Kidney epithelial cell (primary cell): ENCODE measurements at regions not wholly inside any gene's neighbourhood (a gene's known extent, or its start where the extent isn't known, plus 50 kb on each side); places are given as distances from the start of the nearest gene placed in this dataset.

Source experiments
- DNase-seq: peaks from one replicate; pipeline ENCODE4 v3.0.0-alpha.2; 2010; ENCODE audit warnings: low read depth
- H3K27me3 ChIP-seq: 2 replicates; pipeline ENCODE4 v1.6.0; 2011; ENCODE audit warnings: low read length; ENCODE audit not compliant: control insufficient read depth, insufficient read depth
- H3K36me3 ChIP-seq: 2 replicates; pipeline ENCODE4 v1.5.1; 2011; ENCODE audit warnings: low read length; ENCODE audit not compliant: control insufficient read depth, insufficient read depth
- H3K4me3 ChIP-seq: 2 replicates; pipeline ENCODE4 v1.5.1; 2011; ENCODE audit warnings: low read depth, mild to moderate bottlenecking, control low read depth, low read length
- CTCF ChIP-seq: IDR thresholded peaks from 2 replicates; pipeline ENCODE4 v1.5.1; 2011; ENCODE audit warnings: mild to moderate bottlenecking, moderate library complexity, low read length, control low read depth, inconsistent platforms; ENCODE audit not compliant: insufficient read depth, poor library complexity, severe bottlenecking

DNA sequence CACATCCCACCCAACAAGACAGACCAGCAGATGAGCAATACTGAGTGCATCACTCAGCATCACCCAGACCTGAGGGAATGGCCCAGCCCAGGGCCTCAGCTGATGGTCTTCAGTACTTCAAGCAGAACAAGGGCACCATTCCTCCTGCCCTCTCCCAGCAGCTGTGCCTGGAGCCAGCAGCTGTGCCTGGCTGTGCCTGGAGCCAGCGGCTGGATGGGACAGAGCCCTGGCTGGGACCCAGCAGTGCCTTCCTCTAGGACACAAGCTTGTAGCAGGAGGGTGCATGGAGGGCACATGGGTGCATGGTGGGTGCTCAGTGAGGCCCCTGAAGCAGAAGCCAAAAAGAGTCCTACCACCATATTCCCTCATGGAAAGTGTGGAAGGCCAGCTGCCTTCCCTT, 583.8 kb downstream of the NPHP4 start:
- H3K36me3 ChIP-seq: no peaks in the 10 kb centered on the region
- DNase-seq: no peak
- TF ChIP-seq CTCF: no peak
- H3K27me3 ChIP-seq: no peaks in the 10 kb centered on the region
- no peak overlapping the region for H3K4me3 ChIP-seq

DNA sequence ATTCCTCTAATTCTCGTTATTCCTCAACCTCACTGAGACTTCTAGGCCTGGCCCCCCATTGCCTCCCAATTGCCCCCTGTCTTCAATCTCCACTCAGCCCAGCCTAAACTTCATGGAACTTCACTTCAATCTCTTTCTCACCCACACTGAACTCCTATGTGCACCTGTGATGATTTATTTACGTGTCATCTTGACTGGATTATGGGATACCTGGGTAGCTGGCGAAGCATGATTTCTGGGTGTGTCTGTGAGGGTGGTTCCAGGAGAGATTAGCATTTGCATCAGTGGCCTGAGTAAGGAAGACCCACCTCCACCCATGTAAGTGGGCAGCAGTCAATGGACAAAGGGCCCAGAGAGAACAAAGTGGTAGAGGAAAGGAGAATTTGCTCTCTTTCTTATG, 587.0 kb downstream of the NPHP4 start:
- Histone ChIP-seq H3K4me3 (no peak overlapping the region), H3K36me3 (no peaks in the 10 kb centered on the region), H3K27me3 (no peaks in the 10 kb centered on the region)
- no peak for DNase-seq
- no peak for TF ChIP-seq CTCF

DNA sequence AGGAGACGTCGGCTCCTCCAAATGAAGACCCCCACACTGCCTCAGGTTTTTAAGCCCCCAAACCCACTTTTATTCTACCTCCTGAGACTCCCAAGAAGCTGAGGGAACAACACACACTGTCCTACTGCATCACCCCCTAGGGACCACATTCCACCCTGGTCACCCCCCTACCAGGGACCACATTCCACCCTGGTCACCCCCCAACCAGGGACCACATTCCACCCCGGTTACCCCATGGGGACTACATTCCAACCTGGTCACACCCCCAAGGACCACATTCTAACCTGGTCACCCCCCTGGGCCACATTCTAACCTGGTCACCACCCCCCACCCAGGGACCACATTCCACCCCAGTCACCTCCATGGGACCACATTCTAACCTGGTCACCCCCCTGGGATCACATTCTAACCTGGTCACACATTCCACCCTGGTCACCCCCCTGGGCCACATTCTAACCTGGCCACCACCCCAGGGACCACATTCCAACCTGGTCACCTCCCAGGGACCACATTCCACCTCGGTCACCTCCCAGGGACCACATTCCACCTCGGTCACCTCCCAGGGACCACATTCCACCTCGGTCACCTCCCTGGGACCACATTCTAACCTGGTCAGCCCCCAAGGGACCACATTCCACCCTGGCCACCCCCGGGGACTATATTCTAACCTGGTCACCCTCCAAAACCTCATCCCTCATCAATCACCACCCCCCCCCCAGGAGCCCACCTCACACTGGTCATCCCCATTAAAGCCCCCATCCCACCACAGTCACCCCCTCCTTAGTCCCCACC, 587.6 kb downstream of the NPHP4 start:
- no peak for DNase-seq
- Histone ChIP-seq H3K4me3 (no peak overlapping the region), H3K27me3 (no peaks in the 10 kb centered on the region), H3K36me3 (no peaks in the 10 kb centered on the region)
- TF ChIP-seq CTCF: no peak

GRCh38 chr1:5403935-5404334, 588.3 kb downstream of the NPHP4 start:
- DNase-seq: no peak
- no peak for TF ChIP-seq CTCF
- H3K4me3 ChIP-seq: no peak overlapping the region
- H3K36me3 ChIP-seq: no peaks in the 10 kb centered on the region
- no peaks in the 10 kb centered on the region for H3K27me3 ChIP-seq

DNA sequence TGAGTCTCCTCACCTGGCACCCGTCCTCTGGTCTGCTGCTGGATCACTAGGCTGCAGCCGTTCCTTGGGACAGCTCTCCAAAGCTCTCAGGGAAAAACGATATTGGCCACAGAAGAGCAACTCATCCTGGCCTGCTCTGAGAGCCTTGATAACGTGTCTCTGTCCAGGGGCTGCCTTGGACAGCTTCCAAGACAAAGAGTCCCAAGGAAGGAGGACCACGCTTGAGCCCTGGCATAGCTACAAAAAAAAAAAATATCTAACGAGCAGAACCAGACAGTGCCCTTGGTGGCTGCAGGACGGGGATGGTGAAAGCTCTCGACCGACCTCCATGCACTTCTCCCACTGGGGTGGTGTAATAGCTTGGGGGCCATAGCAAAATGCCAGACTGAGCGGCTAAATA, 589.6 kb downstream of the NPHP4 start:
- no peak for DNase-seq
- no peaks in the 10 kb centered on the region for H3K27me3 ChIP-seq
- H3K36me3 ChIP-seq: no peaks in the 10 kb centered on the region
- no peak overlapping the region for H3K4me3 ChIP-seq
- no peak for TF ChIP-seq CTCF

DNA sequence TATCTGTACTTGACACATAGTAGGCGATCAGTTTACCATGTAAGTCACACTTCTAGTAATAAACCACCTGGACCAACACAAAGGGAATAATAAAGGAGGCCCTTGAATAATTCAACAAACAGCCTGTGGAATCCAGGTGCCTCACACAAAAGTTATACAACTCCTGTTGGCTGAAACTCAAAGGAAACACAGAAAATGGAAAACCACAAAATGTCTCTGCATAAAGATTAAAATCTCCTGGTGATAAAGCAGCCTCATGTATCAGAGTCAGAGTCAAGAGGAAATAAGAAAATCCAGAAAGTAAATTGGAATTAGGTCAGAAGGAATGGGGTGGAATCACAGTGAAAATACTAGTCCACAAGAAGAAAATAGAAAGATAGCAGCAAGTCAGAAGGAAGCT, 592.5 kb downstream of the NPHP4 start:
- no peak for TF ChIP-seq CTCF
- no peak overlapping the region for H3K4me3 ChIP-seq
- H3K27me3 ChIP-seq: no peaks in the 10 kb centered on the region
- no peaks in the 10 kb centered on the region for H3K36me3 ChIP-seq
- DNase-seq: no peak
